Suprapubic skin (tissue), 4 donors: ENCODE measurements at regions not wholly inside any gene's neighbourhood (a gene's known extent, or its start where the extent isn't known, plus 50 kb on each side); places are given as distances from the start of the nearest gene placed in this dataset.

Experiments used
- DNase-seq, 2 donors: peaks; one replicate each; pipeline ENCODE4 v3.0.0-alpha.2; 2019; ENCODE audit warnings: low spot score in 2 of 2
- H3K27ac ChIP-seq: fragments of 200-600 bp; sonication (generic); one replicate; pipeline ENCODE4 v1.5.1; 2019
- H3K27me3 ChIP-seq: fragments of 200-600 bp; sonication (generic); one replicate; pipeline ENCODE4 v1.5.1; 2019
- H3K36me3 ChIP-seq: fragments of 200-600 bp; sonication (generic); one replicate; pipeline ENCODE4 v1.5.1; 2019
- H3K4me1 ChIP-seq: fragments of 200-600 bp; sonication (generic); one replicate; pipeline ENCODE4 v1.5.1; 2019
- H3K4me3 ChIP-seq: fragments of 200-600 bp; sonication (generic); one replicate; pipeline ENCODE4 v1.5.1; 2019; ENCODE audit warnings: mild to moderate bottlenecking
- H3K9me3 ChIP-seq: fragments of 200-600 bp; sonication (generic); one replicate; pipeline ENCODE4 v1.5.1; 2019
- EP300 ChIP-seq: sonication (generic); formaldehyde crosslinking; IDR thresholded peaks from one replicate; pipeline ENCODE4 v1.6.1; 2017; ENCODE audit warnings: antibody characterized with exemption
- POLR2A ChIP-seq, 2 donors: fragments of 450-650 bp; IDR thresholded peaks; one replicate each; pipeline ENCODE4 v1.6.1; 2017; ENCODE audit warnings: antibody characterized with exemption in 2 of 2, mild to moderate bottlenecking in 2 of 2, moderate library complexity in 2 of 2
- POLR2AphosphoS5 ChIP-seq, 3 donors: sonication (generic); formaldehyde crosslinking; IDR thresholded peaks; one replicate each; pipeline ENCODE4 v1.6.1; 2017; ENCODE audit warnings: antibody characterized with exemption in 3 of 3
- WGBS: methylation state at CpG from one replicate; pipeline ENCODE4 v1.1.5; 2018; 5-methylcytosine and 5-hydroxymethylcytosine counted together
- TF ChIP-seq, protein P1 (sequence below), 2 donors: fragments of 200-600 bp in 1 of 2; fragments of 450-650 bp in 1 of 2; sonication (generic) in 1 of 2; IDR thresholded peaks; one replicate each; pipeline ENCODE4 v1.5.1; 2016 to 2019; ENCODE audit warnings: antibody characterized with exemption in 2 of 2, mild to moderate bottlenecking in 1 of 2, moderate library complexity in 1 of 2

DNA sequence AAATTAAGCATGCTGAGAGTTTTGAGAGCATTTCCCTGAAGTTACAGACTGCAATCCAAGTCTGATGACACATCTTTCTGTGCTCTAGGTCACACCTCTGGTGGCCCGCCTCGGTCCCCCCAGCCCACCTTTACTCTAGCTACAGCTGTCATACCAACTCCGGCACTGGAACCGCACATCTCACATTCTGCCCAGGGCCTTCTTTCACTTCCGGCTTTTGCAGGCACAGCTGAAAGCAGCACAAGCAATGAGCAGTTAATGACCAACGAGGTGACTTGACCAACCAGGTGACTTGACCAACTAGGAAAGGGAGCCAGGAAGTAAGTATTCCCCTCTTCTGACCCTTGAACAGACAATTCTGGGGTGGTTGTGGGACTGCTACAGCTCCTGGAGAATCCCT lies 88.6 kb upstream of the MOCS1 start:
- TF ChIP-seq POLR2A (IDR thresholded peaks at IDR 0.05) (no peak), EP300 (no peak), POLR2AphosphoS5 (IDR thresholded peaks at IDR 0.05) (no peak)
- TF ChIP-seq, protein P1, sequence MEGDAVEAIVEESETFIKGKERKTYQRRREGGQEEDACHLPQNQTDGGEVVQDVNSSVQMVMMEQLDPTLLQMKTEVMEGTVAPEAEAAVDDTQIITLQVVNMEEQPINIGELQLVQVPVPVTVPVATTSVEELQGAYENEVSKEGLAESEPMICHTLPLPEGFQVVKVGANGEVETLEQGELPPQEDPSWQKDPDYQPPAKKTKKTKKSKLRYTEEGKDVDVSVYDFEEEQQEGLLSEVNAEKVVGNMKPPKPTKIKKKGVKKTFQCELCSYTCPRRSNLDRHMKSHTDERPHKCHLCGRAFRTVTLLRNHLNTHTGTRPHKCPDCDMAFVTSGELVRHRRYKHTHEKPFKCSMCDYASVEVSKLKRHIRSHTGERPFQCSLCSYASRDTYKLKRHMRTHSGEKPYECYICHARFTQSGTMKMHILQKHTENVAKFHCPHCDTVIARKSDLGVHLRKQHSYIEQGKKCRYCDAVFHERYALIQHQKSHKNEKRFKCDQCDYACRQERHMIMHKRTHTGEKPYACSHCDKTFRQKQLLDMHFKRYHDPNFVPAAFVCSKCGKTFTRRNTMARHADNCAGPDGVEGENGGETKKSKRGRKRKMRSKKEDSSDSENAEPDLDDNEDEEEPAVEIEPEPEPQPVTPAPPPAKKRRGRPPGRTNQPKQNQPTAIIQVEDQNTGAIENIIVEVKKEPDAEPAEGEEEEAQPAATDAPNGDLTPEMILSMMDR (IDR thresholded peaks at IDR 0.05): no peak
- no peak overlapping the region for H3K27ac ChIP-seq
- DNase-seq: no peak
- WGBS: 83% methylated on average over 6 of the region's 6 CpGs
- H3K36me3 ChIP-seq: no peaks in the 10 kb centered on the region
- peaks cover 15% of the 10 kb centered on the region for H3K27me3 ChIP-seq
- H3K4me3 ChIP-seq: no peak overlapping the region
- no peaks in the 10 kb centered on the region for H3K4me1 ChIP-seq
- H3K9me3 ChIP-seq: no peaks in the 10 kb centered on the region

DNA sequence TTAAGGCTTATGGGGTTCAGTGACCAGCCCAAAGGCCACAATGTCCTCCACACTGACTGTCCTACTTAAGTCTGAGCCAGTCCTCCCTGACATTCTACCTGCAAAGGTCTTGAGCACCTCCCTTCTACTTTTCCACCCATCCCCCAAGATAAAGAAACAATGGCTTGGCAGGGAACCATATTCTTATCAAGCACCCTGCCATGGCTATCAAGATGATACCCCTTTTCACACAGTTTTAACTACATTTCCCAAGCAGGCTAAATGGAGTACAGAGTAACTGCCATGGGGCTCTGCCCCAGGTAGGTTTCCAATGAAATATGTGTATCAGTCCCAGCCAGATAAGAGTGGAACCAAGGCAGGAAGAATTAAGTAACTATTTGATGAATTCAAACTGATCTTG lies 85.9 kb upstream of the MOCS1 start:
- no peak for DNase-seq
- no peak for TF ChIP-seq POLR2AphosphoS5 (IDR thresholded peaks at IDR 0.05)
- Histone ChIP-seq H3K27me3 (peaks cover 4% of the 10 kb centered on the region), H3K4me3 (no peak overlapping the region), H3K36me3 (no peaks in the 10 kb centered on the region), H3K4me1 (no peaks in the 10 kb centered on the region), H3K27ac (no peak overlapping the region), H3K9me3 (peaks cover 3% of the 10 kb centered on the region)

DNA sequence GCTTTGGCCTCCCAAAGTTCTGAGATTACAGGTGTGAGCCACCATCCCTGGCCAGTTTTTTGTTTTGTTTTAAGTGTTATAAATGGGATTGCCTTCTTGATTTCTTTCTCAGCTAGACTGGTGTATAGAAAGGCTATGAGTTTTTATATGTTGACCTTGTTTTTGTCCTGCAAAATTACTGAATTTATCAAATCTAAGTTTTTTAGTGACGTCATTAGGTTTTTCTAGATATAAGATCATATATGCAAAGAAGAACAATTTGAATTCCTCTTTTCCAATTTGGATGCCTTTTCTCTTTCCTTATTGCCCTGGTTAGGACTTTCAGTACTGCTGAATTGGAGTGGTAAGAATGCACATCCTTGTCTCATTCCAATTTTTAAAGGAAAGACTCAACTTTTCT lies 81.3 kb upstream of the MOCS1 start:
- 94% methylated on average over 1 of the region's 1 CpG for WGBS

DNA sequence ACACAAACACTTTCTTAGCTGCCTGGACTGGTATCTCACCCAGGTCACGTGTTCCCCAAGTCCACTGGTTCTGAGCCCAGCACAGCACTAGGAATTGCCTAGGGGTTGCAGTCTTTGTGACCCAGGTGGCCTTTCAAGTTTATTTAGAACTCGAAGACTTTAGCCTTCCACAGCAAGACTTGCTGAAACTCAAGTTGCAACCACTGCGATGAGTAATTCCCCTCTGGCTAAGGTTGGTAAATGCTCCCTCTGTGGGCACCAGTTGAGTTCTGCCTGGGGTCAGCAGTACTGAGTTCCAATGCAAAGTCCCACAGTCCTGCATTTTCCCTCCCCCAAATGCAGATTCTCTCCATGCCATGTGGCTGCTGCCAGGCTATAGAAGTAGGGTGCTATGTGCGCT lies 77.6 kb upstream of the MOCS1 start:
- H3K27me3 ChIP-seq: no peaks in the 10 kb centered on the region
- H3K36me3 ChIP-seq: no peaks in the 10 kb centered on the region
- no peaks in the 10 kb centered on the region for H3K9me3 ChIP-seq
- no peak for TF ChIP-seq EP300
- no peak for TF ChIP-seq POLR2A (IDR thresholded peaks at IDR 0.05)
- TF ChIP-seq POLR2AphosphoS5 (IDR thresholded peaks at IDR 0.05): no peak
- TF ChIP-seq, protein P1 (IDR thresholded peaks at IDR 0.05): no peak
- H3K27ac ChIP-seq: no peak overlapping the region
- H3K4me3 ChIP-seq: no peak overlapping the region
- WGBS: 75% methylated on average over 4 of the region's 4 CpGs
- H3K4me1 ChIP-seq: no peaks in the 10 kb centered on the region
- no peak for DNase-seq

More for the DNA sequence above, 81.3 kb upstream of the MOCS1 start:
- TF ChIP-seq POLR2AphosphoS5 (IDR thresholded peaks at IDR 0.05) (no peak), POLR2A (IDR thresholded peaks at IDR 0.05) (no peak), EP300 (no peak)
- TF ChIP-seq, protein P1 (IDR thresholded peaks at IDR 0.05): no peak
- Histone ChIP-seq H3K4me1 (no peaks in the 10 kb centered on the region), H3K27ac (no peak overlapping the region), H3K9me3 (peaks cover 3% of the 10 kb centered on the region), H3K27me3 (no peaks in the 10 kb centered on the region), H3K4me3 (no peak overlapping the region), H3K36me3 (no peaks in the 10 kb centered on the region)
- DNase-seq: no peak

DNA sequence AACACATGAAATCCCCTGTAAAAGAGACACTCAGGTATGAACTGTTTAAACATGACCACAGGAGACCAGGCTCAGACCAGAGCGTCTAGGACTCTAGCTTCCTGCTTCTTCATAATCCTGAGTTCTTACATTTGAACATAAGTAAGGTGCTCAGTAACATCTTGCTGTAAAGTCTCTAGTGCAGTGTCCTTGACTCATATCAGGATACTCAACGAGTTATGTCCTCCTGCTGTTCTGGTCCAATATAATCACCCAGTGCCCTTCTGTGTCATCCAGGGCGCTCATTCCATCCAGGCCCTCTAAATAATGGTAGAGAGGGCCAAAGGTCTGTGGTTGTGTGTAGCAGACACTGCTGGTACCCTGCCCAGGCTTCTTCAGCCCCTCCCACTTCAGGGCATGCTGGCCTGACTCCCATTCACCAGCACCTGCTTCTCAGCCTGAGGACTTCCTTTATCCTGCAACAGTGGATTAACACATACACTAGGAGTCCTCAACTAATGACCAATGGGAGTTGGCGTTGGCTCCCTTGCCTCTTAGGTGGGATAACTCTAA lies 66.8 kb upstream of the MOCS1 start:
- WGBS: 79% methylated on average over 4 of the region's 4 CpGs

More for the DNA sequence above, 66.8 kb upstream of the MOCS1 start:
- no peak for TF ChIP-seq POLR2AphosphoS5 (IDR thresholded peaks at IDR 0.05)
- TF ChIP-seq, protein P1 (IDR thresholded peaks at IDR 0.05): no peak
- TF ChIP-seq EP300: no peak
- no peak for TF ChIP-seq POLR2A (IDR thresholded peaks at IDR 0.05)
- no peak for DNase-seq
- Histone ChIP-seq H3K27ac (no peak overlapping the region), H3K9me3 (no peaks in the 10 kb centered on the region), H3K4me3 (no peak overlapping the region), H3K27me3 (no peaks in the 10 kb centered on the region), H3K36me3 (no peaks in the 10 kb centered on the region), H3K4me1 (no peaks in the 10 kb centered on the region)
